PC-9 (cell line): ENCODE measurements at regions not wholly inside any gene's neighbourhood (a gene's known extent, or its start where the extent isn't known, plus 50 kb on each side); places are given as distances from the start of the nearest gene placed in this dataset.

Experiments used
- BruUV-seq: library from RNA; stranded (reverse); fragments of 400-500 nt; replicated peaks from 2 replicates; lab custom pipeline; 2021; lab: Mats Ljungman, UMichigan
- CTCF ChIA-PET: fragments of 300-600 bp; sonication (Branson Sonifier 250); formaldehyde crosslinking; loops from one replicate; lab custom pipeline; 2022; ENCODE audit warnings: antibody characterized with exemption; lab: Charles Lee
- POLR2A ChIA-PET: fragments of 300-600 bp; sonication (Branson Sonifier 250); formaldehyde crosslinking; loops from one replicate; lab custom pipeline; 2022; ENCODE audit warnings: antibody characterized with exemption; ENCODE audit not compliant: unreplicated experiment; lab: Charles Lee
- DNase-seq, 2 experiments: peaks; one replicate each; pipeline versions ENCODE4 v3.0.0 to v3.0.0-alpha.2; 2015 to 2022; ENCODE audit warnings: mixed read lengths in 1 of 2
- H2AFZ ChIP-seq: fragments of 200-600 bp; sonication (generic); 2 replicates; pipeline ENCODE4 v1.8.1; 2017; ENCODE audit warnings: antibody characterized with exemption
- H3F3A ChIP-seq: fragments of 200-600 bp; sonication (generic); 2 replicates; pipeline ENCODE4 v1.8.1; 2017; ENCODE audit warnings: antibody characterized with exemption, mild to moderate bottlenecking, low read depth; ENCODE audit not compliant: insufficient read depth
- H3K27ac ChIP-seq: fragments of 200-600 bp; sonication (generic); 2 replicates; pipeline ENCODE4 v1.6.1; 2016; ENCODE audit warnings: mixed run types
- H3K27me3 ChIP-seq: fragments of 200-600 bp; sonication (generic); 2 replicates; pipeline ENCODE4 v1.6.1; 2016; ENCODE audit warnings: low read depth, mixed run types; ENCODE audit not compliant: insufficient read depth
- H3K36me3 ChIP-seq: fragments of 200-600 bp; sonication (generic); 2 replicates; pipeline ENCODE4 v1.6.1; 2016; ENCODE audit warnings: low read depth, mixed run types
- H3K4me1 ChIP-seq: fragments of 200-600 bp; sonication (generic); replicated peaks from 2 replicates; pipeline ENCODE4 v1.6.1; 2016; ENCODE audit warnings: mixed run types; ENCODE audit not compliant: insufficient read depth
- H3K4me2 ChIP-seq: fragments of 200-600 bp; sonication (generic); 2 replicates; pipeline ENCODE4 v1.6.1; 2017; ENCODE audit warnings: mixed run types
- H3K4me3 ChIP-seq: fragments of 200-600 bp; sonication (generic); 2 replicates; pipeline ENCODE4 v1.6.1; 2016; ENCODE audit warnings: mixed run types
- H3K79me2 ChIP-seq: fragments of 200-600 bp; sonication (generic); 2 replicates; pipeline ENCODE4 v1.6.1; 2017; ENCODE audit warnings: low read depth, mixed run types
- H3K9me2 ChIP-seq: fragments of 200-600 bp; sonication (generic); 2 replicates; pipeline ENCODE4 v1.8.1; 2017; ENCODE audit warnings: mild to moderate bottlenecking; ENCODE audit not compliant: insufficient read depth
- H3K9me3 ChIP-seq: fragments of 200-600 bp; sonication (generic); 2 replicates; pipeline ENCODE4 v1.8.1; 2016; ENCODE audit warnings: low read depth; ENCODE audit not compliant: insufficient read depth
- H4K20me1 ChIP-seq: fragments of 200-600 bp; sonication (generic); 2 replicates; pipeline ENCODE4 v1.8.1; 2017; ENCODE audit not compliant: insufficient read depth
- CTCF ChIP-seq: fragments of 200-600 bp; sonication (generic); conservative IDR thresholded peaks from 2 replicates; pipeline ENCODE4 v1.6.1; 2017; ENCODE audit warnings: mixed run types, antibody characterized with exemption, mild to moderate bottlenecking, moderate library complexity
- EZH2 ChIP-seq: fragments of 200-600 bp; sonication (generic); IDR thresholded peaks from 2 replicates; pipeline ENCODE4 v1.8.0; 2017; ENCODE audit warnings: antibody characterized with exemption, low read depth
- intact Hi-C: fragments of 100-400 bp; cut with micrococcal nuclease; formaldehyde crosslinking; loops from one replicate; pipeline ENCODE4 v1.10.0; 2022; ENCODE audit not compliant: unreplicated experiment

- H4K20me1 ChIP-seq, result no peaks in the 10 kb centered on the region
- no peak for DNase-seq
- H3K4me3 ChIP-seq, result no peak overlapping the region
- H3K79me2 ChIP-seq, result no peaks in the 10 kb centered on the region
- no TSS peak for BruUV-seq
- no peaks in the 10 kb centered on the region for H3K36me3 ChIP-seq
- ChIA-PET POLR2A (no interaction called here), CTCF (no interaction called here)
- no peaks in the 10 kb centered on the region for H3K27me3 ChIP-seq
- intact Hi-C loops, result no loop called here
- H3K4me1 ChIP-seq, result no peaks in the 10 kb centered on the region
- TF ChIP-seq CTCF, result no peak
- no peak for TF ChIP-seq EZH2
- H3K27ac ChIP-seq, result no peak overlapping the region
- no peaks in the 10 kb centered on the region for H3K9me2 ChIP-seq
- no peak overlapping the region for H2AFZ ChIP-seq
- no peaks in the 10 kb centered on the region for H3K9me3 ChIP-seq
- H3F3A ChIP-seq, result no peaks in the 10 kb centered on the region
- H3K4me2 ChIP-seq, result no peak overlapping the region
Observed at GRCh38 chr14:62308891-62309290, 546.7 kb downstream of the SNAPC1 start.

GRCh38 chr14:62313212-62313611 is 551.0 kb downstream of the SNAPC1 start:
- no TSS peak for BruUV-seq
- Histone ChIP-seq H3K36me3 (no peaks in the 10 kb centered on the region), H3K4me2 (no peak overlapping the region), H3K9me3 (no peaks in the 10 kb centered on the region), H3K4me3 (no peak overlapping the region), H3K27me3 (no peaks in the 10 kb centered on the region), H3K4me1 (no peaks in the 10 kb centered on the region), H4K20me1 (no peaks in the 10 kb centered on the region), H3K9me2 (no peaks in the 10 kb centered on the region), H3K27ac (no peak overlapping the region), H3F3A (no peaks in the 10 kb centered on the region), H2AFZ (no peak overlapping the region), H3K79me2 (no peaks in the 10 kb centered on the region)
- DNase-seq, result no peak
- intact Hi-C loops, result no loop called here
- TF ChIP-seq EZH2 (no peak), CTCF (no peak)
- ChIA-PET POLR2A (no interaction called here), CTCF (no interaction called here)

GRCh38 chr14:62314221-62314620 is 552.0 kb downstream of the SNAPC1 start:
- Histone ChIP-seq H3K27ac (no peak overlapping the region), H3K9me3 (no peaks in the 10 kb centered on the region), H3F3A (no peaks in the 10 kb centered on the region), H3K79me2 (no peaks in the 10 kb centered on the region), H3K9me2 (no peaks in the 10 kb centered on the region), H2AFZ (no peak overlapping the region), H3K27me3 (no peaks in the 10 kb centered on the region), H3K36me3 (no peaks in the 10 kb centered on the region), H3K4me2 (no peak overlapping the region), H3K4me1 (no peaks in the 10 kb centered on the region), H3K4me3 (no peak overlapping the region), H4K20me1 (no peaks in the 10 kb centered on the region)
- BruUV-seq, result no TSS peak
- intact Hi-C loops, result no loop called here
- ChIA-PET POLR2A (no interaction called here), CTCF (no interaction called here)
- TF ChIP-seq CTCF (no peak), EZH2 (no peak)
- DNase-seq, result no peak
